ENCODE measurements at regions not wholly inside any gene's neighbourhood (a gene's known extent, or its start where the extent isn't known, plus 50 kb on each side); places are given as distances from the start of the nearest gene placed in this dataset.

GRCh38 chr7:114345494-114345893 is 69.1 kb upstream of the FOXP2 start:
- no peak for TF ChIP-seq MAX (IDR thresholded peaks at IDR 0.05)

- TF ChIP-seq RAD21 (IDR thresholded peaks at IDR 0.05; ENCODE audit: low read depth), result no peak
- no peak for TF ChIP-seq TEAD4 (IDR thresholded peaks at IDR 0.05)
- TF ChIP-seq EGR1 (IDR thresholded peaks at IDR 0.05), result no peak
- no peak for TF ChIP-seq NFIC (IDR thresholded peaks at IDR 0.05)
- TF ChIP-seq REST (IDR thresholded peaks at IDR 0.05; ENCODE audit: low read depth), result no peak
- no peak for TF ChIP-seq FOXM1 (IDR thresholded peaks at IDR 0.05; ENCODE audit: borderline replicate concordance, low read depth)
- TF ChIP-seq CEBPB (IDR thresholded peaks at IDR 0.05), result no peak
- TF ChIP-seq USF1 (IDR thresholded peaks at IDR 0.05), result no peak
These were observed 70.5 kb upstream of the FOXP2 start for GRCh38 chr7:114343949-114344708.

- TF ChIP-seq YY1 (IDR thresholded peaks at IDR 0.05; ENCODE audit: low read depth), result no peak
- TF ChIP-seq USF1 (IDR thresholded peaks at IDR 0.05), result no peak
- TF ChIP-seq TCF12 (IDR thresholded peaks at IDR 0.05; ENCODE audit: low read depth), result no peak
- TF ChIP-seq NFIC (IDR thresholded peaks at IDR 0.05), result no peak
- TF ChIP-seq EP300 (IDR thresholded peaks at IDR 0.05; ENCODE audit: borderline replicate concordance), result no peak
- TF ChIP-seq TAF1 (IDR thresholded peaks at IDR 0.05; ENCODE audit: low read depth), result no peak
- no peak for TF ChIP-seq CREB1 (IDR thresholded peaks at IDR 0.05; ENCODE audit: low read depth)
- TF ChIP-seq MAX (IDR thresholded peaks at IDR 0.05), result no peak
- TF ChIP-seq CEBPB (IDR thresholded peaks at IDR 0.05), result no peak
- TF ChIP-seq REST (IDR thresholded peaks at IDR 0.05; ENCODE audit: low read depth), result no peak
- no peak for TF ChIP-seq EGR1 (IDR thresholded peaks at IDR 0.05)
- TF ChIP-seq TEAD4 (IDR thresholded peaks at IDR 0.05), result no peak
These were observed 72.0 kb upstream of the FOXP2 start for GRCh38 chr7:114342431-114343179.

- TF ChIP-seq ZBTB7A (IDR thresholded peaks at IDR 0.05; ENCODE audit: low read depth) (no peak), EP300 (IDR thresholded peaks at IDR 0.05; ENCODE audit: borderline replicate concordance) (no peak), TAF1 (IDR thresholded peaks at IDR 0.05; ENCODE audit: low read depth) (no peak), CREB1 (IDR thresholded peaks at IDR 0.05; ENCODE audit: low read depth) (no peak), TCF12 (IDR thresholded peaks at IDR 0.05; ENCODE audit: low read depth) (no peak), TEAD4 (IDR thresholded peaks at IDR 0.05) (no peak), USF1 (IDR thresholded peaks at IDR 0.05) (no peak), CEBPB (IDR thresholded peaks at IDR 0.05) (no peak), FOXM1 (IDR thresholded peaks at IDR 0.05; ENCODE audit: borderline replicate concordance, low read depth) (no peak), REST (IDR thresholded peaks at IDR 0.05; ENCODE audit: low read depth) (no peak), YY1 (IDR thresholded peaks at IDR 0.05; ENCODE audit: low read depth) (no peak), NFIC (IDR thresholded peaks at IDR 0.05) (no peak), RAD21 (IDR thresholded peaks at IDR 0.05; ENCODE audit: low read depth) (no peak), MAX (IDR thresholded peaks at IDR 0.05) (no peak), EGR1 (IDR thresholded peaks at IDR 0.05) (no peak)
These were observed 73.0 kb upstream of the FOXP2 start for GRCh38 chr7:114341648-114342047.

Measured in Ishikawa (cell line).